GM19468 (cell line): ENCODE measurements at regions not wholly inside any gene's neighbourhood (a gene's known extent, or its start where the extent isn't known, plus 50 kb on each side); places are given as distances from the start of the nearest gene placed in this dataset.
"Not testable (repeated sequence)": the region's sequence is repeated elsewhere in the genome, so short reads cannot be mapped to it uniquely, and the experiment has no call there.

ENCODE experiments used
- ATAC-seq: cut with Tn5 transposase; IDR thresholded peaks from one replicate; pipeline ENCODE4 v1.9.1; 2021; ENCODE audit warnings: mild to moderate bottlenecking, moderate library complexity, moderate number of reproducible peaks; ENCODE audit not compliant: unreplicated experiment; ENCODE audit errors: extremely low read depth

DNA sequence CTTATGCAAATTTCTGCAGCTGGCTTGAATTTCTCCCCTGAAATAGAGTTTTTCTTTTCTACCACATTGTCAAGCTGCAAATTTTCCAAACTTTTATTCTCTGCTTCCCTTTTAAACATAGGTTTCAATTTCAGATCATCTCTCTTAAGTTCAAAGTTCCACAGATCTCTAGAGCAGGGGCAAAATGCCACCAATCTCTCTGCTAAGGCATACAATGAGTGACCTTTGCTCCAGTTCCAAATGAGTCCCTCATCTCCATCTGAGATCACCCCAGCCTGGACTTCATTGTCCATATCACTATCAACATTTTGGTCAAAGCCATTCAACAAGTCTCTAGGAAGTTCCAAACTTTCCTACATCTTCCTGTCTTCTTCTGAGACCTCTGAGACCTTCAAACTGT is 62.3 kb upstream of the DCLK2 start:
- not testable (repeated sequence) for ATAC-seq

- not testable (repeated sequence) for ATAC-seq
Measured at GRCh38 chr4:150016621-150017020, 61.6 kb upstream of the DCLK2 start.

GRCh38 chr4:150018257-150018656 is 60.0 kb upstream of the DCLK2 start:
- no peak for ATAC-seq

GRCh38 chr4:150021483-150021882 is 56.8 kb upstream of the DCLK2 start:
- no peak for ATAC-seq

- ATAC-seq = no peak
Measured at GRCh38 chr4:150023489-150023888, 54.8 kb upstream of the DCLK2 start.

DNA sequence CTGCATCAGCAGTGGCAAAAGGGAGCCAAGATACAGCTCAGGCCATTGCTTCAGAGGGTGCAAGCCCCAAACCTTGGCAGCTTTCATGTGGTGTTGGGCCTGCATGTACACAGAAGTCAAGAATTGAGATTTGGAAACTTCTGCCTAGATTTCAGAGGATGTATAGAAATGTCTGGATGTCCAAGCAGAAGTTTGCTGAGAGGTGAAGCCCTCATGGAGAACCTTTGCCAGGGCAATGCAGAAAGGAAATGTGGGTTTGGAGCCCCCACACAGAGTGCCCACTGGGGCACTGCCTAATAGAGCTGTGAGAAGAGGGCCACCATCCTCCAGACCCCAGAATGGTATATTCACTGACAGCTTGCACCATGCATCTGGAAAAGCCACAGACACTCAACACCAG is 51.3 kb upstream of the DCLK2 start:
- not testable (repeated sequence) for ATAC-seq
